Nephron (organoid): ENCODE measurements at regions not wholly inside any gene's neighbourhood (a gene's known extent, or its start where the extent isn't known, plus 50 kb on each side); places are given as distances from the start of the nearest gene placed in this dataset.

Experiments
- H3K27ac Mint-ChIP-seq, 3 experiments: 2 replicates each; pipeline ENCODE4 v1.8.0; 2020; ENCODE audit warnings: mixed read lengths in 3 of 3, mild to moderate bottlenecking in 2 of 3, moderate library complexity in 1 of 3
- H3K27me3 Mint-ChIP-seq: 2 replicates; pipeline ENCODE4 v1.8.0; 2021; ENCODE audit warnings: low read depth, mild to moderate bottlenecking, moderate library complexity, mixed read lengths
- H3K36me3 Mint-ChIP-seq: 2 replicates; pipeline ENCODE4 v1.8.0; 2020; ENCODE audit warnings: low read depth, mixed read lengths
- H3K4me1 Mint-ChIP-seq: 2 replicates; pipeline ENCODE4 v1.8.0; 2020; ENCODE audit warnings: mixed read lengths
- H3K4me3 Mint-ChIP-seq, 3 experiments: 2 replicates each; pipeline ENCODE4 v1.8.0; 2020; ENCODE audit warnings: mild to moderate bottlenecking in 3 of 3, mixed read lengths in 3 of 3, moderate library complexity in 2 of 3
- H3K9me3 Mint-ChIP-seq: 2 replicates; pipeline ENCODE4 v1.8.0; 2020; ENCODE audit warnings: mixed read lengths
- TF ChIP-seq, protein P1 (sequence below), 3 experiments: fragments of 200-600 bp; sonication (generic); IDR thresholded peaks; one replicate each; pipeline ENCODE4 v1.5.0; 2021; ENCODE audit warnings: antibody characterized with exemption in 3 of 3; ENCODE audit not compliant: unreplicated experiment in 3 of 3

DNA sequence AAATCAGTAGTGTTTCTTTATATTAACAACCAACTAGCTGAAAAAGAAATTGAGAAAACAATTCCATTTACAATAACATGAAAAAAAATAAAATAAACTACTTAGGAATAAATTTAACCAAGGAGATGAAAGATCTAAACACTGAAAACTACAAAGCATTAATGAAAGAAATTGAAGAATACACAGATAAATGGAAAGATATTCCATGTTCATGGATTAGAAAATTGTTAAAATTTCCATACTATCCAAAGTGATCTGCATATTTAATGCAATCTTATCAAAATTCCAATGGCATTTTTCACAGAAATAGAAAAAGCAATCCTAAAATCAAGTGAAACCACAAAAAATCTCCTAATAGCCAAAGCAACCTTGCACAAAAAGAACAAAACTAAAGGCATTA, 320.2 kb upstream of the GRAMD2B start:
- H3K36me3 Mint-ChIP-seq, result no peaks in the 10 kb centered on the region

DNA sequence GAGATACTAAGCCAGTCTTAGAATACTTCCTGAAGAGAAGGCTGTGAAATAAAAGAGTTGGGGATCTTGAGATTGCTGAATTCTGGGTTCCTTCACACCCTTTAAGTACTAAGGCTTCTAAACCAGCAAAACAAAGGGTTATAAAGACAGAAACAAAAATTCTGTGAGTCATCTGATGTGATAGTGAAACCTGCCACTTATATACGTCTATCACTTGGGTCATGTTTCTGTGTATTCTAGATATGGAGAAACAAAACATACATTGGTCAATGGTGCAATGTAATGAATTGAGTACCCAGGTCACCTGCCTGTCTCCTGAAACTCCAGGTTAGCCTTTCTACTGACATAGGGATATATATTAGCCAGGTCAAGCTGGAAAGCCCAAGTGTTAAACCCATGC, 319.3 kb upstream of the GRAMD2B start:
- H3K36me3 Mint-ChIP-seq, result no peaks in the 10 kb centered on the region
- no peaks in the 10 kb centered on the region for H3K4me1 Mint-ChIP-seq
- H3K27me3 Mint-ChIP-seq, result no peaks in the 10 kb centered on the region
- TF ChIP-seq, protein P1, sequence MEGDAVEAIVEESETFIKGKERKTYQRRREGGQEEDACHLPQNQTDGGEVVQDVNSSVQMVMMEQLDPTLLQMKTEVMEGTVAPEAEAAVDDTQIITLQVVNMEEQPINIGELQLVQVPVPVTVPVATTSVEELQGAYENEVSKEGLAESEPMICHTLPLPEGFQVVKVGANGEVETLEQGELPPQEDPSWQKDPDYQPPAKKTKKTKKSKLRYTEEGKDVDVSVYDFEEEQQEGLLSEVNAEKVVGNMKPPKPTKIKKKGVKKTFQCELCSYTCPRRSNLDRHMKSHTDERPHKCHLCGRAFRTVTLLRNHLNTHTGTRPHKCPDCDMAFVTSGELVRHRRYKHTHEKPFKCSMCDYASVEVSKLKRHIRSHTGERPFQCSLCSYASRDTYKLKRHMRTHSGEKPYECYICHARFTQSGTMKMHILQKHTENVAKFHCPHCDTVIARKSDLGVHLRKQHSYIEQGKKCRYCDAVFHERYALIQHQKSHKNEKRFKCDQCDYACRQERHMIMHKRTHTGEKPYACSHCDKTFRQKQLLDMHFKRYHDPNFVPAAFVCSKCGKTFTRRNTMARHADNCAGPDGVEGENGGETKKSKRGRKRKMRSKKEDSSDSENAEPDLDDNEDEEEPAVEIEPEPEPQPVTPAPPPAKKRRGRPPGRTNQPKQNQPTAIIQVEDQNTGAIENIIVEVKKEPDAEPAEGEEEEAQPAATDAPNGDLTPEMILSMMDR (IDR thresholded peaks at IDR 0.05; ENCODE audit: unreplicated experiment in 3 of 3), result no peak
- H3K4me3 Mint-ChIP-seq, result no peak overlapping the region
- H3K9me3 Mint-ChIP-seq, result no peaks in the 10 kb centered on the region
- no peak overlapping the region for H3K27ac Mint-ChIP-seq

More for the DNA sequence above, 320.2 kb upstream of the GRAMD2B start:
- H3K4me1 Mint-ChIP-seq, result no peaks in the 10 kb centered on the region
- no peak overlapping the region for H3K27ac Mint-ChIP-seq
- no peaks in the 10 kb centered on the region for H3K27me3 Mint-ChIP-seq
- TF ChIP-seq, protein P1 (IDR thresholded peaks at IDR 0.05; ENCODE audit: unreplicated experiment in 3 of 3), result no peak
- H3K9me3 Mint-ChIP-seq, result no peaks in the 10 kb centered on the region
- H3K4me3 Mint-ChIP-seq, result no peak overlapping the region

DNA sequence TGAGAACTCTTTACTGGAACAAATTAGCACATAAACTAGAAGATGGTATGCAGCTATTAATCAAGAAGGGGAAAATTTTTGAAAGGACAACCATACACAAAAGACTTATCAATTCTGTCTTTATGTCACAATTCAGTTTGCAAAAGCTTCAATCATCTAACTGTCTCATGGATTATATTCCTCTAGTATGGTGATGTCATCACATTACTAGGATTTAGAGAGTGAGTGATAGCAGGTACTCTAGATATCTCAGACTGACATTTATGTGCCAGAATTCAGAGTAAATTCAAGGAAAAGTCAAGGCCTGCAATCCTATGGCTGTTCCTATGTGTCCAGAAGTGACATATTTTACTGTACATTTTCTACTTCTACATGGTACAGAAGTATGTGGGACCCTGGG, 318.9 kb upstream of the GRAMD2B start:
- TF ChIP-seq, protein P1 (IDR thresholded peaks at IDR 0.05; ENCODE audit: unreplicated experiment in 3 of 3), result no peak
- no peaks in the 10 kb centered on the region for H3K27me3 Mint-ChIP-seq

DNA sequence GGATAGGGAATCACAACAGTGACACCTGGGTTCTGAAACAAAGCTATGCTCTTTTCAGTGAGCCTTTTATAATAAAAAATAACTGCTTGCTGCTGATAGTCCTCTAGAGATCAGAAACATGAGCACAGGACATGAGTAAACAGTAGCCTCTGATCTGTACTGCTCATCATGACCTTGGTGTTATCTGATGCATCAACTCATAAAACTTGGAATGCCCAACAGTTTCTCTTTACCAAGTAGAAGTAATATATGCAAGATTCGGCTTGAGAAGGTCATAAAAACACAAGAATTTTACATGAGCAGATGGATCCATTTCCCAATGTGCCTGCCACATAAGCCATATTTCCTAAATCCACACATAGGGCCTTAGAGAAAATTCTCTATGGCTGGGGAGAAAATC, 318.3 kb upstream of the GRAMD2B start:
- no peak overlapping the region for H3K27ac Mint-ChIP-seq
- TF ChIP-seq, protein P1 (IDR thresholded peaks at IDR 0.05; ENCODE audit: unreplicated experiment in 3 of 3), result no peak
- H3K36me3 Mint-ChIP-seq, result no peaks in the 10 kb centered on the region
- H3K4me1 Mint-ChIP-seq, result no peaks in the 10 kb centered on the region
- no peaks in the 10 kb centered on the region for H3K27me3 Mint-ChIP-seq
- no peak overlapping the region for H3K4me3 Mint-ChIP-seq
- no peaks in the 10 kb centered on the region for H3K9me3 Mint-ChIP-seq

More for the DNA sequence above, 318.9 kb upstream of the GRAMD2B start:
- H3K27ac Mint-ChIP-seq, result no peak overlapping the region
- no peaks in the 10 kb centered on the region for H3K36me3 Mint-ChIP-seq
- H3K4me3 Mint-ChIP-seq, result no peak overlapping the region
- no peaks in the 10 kb centered on the region for H3K4me1 Mint-ChIP-seq
- H3K9me3 Mint-ChIP-seq, result no peaks in the 10 kb centered on the region

DNA sequence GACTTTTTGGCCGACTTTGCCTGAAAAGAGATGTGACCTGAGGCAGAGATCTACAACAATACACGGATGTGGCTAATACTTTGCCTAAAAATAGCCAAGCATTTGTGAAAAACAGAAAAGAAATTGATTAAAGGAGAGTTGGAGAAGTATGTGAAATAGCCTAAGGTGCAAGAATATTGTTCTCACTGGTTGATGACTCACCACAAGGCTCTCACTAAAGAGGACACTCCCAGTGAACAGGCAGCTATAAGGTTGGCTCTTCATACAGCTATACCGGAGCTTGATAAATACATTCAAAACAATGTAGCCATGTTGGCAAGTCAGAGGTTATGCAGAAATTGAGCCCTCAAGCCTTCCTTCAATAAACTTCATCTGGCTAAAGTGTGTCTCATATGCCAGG, 317.2 kb upstream of the GRAMD2B start:
- no peaks in the 10 kb centered on the region for H3K36me3 Mint-ChIP-seq
- no peaks in the 10 kb centered on the region for H3K27me3 Mint-ChIP-seq
- TF ChIP-seq, protein P1 (IDR thresholded peaks at IDR 0.05; ENCODE audit: unreplicated experiment in 3 of 3), result no peak
- no peaks in the 10 kb centered on the region for H3K4me1 Mint-ChIP-seq
- no peak overlapping the region for H3K27ac Mint-ChIP-seq
- no peak overlapping the region for H3K4me3 Mint-ChIP-seq
- no peaks in the 10 kb centered on the region for H3K9me3 Mint-ChIP-seq

DNA sequence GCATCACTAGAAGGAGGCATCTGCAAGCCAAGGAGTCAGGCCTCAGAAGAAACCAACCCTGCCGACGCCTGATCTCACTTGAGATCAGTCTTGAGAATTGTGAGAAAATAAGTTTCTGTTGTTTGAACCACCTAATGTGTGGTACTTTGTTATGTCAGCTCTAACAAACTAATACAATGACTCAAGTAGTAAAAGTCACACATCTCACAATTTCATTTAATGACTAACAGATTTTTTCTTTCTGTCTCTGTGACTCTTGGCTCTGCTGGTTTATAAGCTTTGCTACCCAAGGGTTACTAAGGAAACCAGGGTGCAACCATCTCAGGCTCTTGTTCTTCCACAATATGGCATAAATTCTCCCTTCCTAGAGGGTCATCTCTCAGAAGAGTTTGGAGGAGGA, 315.8 kb upstream of the GRAMD2B start:
- no peaks in the 10 kb centered on the region for H3K4me1 Mint-ChIP-seq
- no peak overlapping the region for H3K4me3 Mint-ChIP-seq
- no peak overlapping the region for H3K27ac Mint-ChIP-seq
- H3K27me3 Mint-ChIP-seq, result no peaks in the 10 kb centered on the region
- TF ChIP-seq, protein P1 (IDR thresholded peaks at IDR 0.05; ENCODE audit: unreplicated experiment in 3 of 3), result no peak
- peaks cover 2% of the 10 kb centered on the region for H3K36me3 Mint-ChIP-seq
- peaks cover 7% of the 10 kb centered on the region for H3K9me3 Mint-ChIP-seq
